ENCODE measurements at regions not wholly inside any gene's neighbourhood (a gene's known extent, or its start where the extent isn't known, plus 50 kb on each side); places are given as distances from the start of the nearest gene placed in this dataset.
"Not testable (repeated sequence)": the region's sequence is repeated elsewhere in the genome, so short reads cannot be mapped to it uniquely, and the experiment has no call there.

- H3K27ac ChIP-seq; H3K36me3 ChIP-seq (ENCODE audit: insufficient read depth); H3K79me2 ChIP-seq (ENCODE audit: insufficient read depth, low read depth); H3K4me2 ChIP-seq; H2AFZ ChIP-seq (ENCODE audit: low read depth); H3K9ac ChIP-seq; H3K4me1 ChIP-seq (ENCODE audit: low read depth, poor library complexity, severe bottlenecking); H3K4me3 ChIP-seq (IDR thresholded peaks at IDR 0.05; ENCODE audit: insufficient read depth, low read depth, low read length); H4K20me1 ChIP-seq (ENCODE audit: insufficient read depth); H3K27me3 ChIP-seq (ENCODE audit: insufficient read depth, low read depth): not testable (repeated sequence)
Observed at GRCh38 chr4:118535788-118536187, 149.4 kb upstream of the METTL14 start.

- not testable (repeated sequence) for H2AFZ ChIP-seq (ENCODE audit: low read depth); H3K79me2 ChIP-seq (ENCODE audit: insufficient read depth, low read depth); H3K4me3 ChIP-seq (IDR thresholded peaks at IDR 0.05; ENCODE audit: insufficient read depth, low read depth, low read length); H3K9ac ChIP-seq; H3K36me3 ChIP-seq (ENCODE audit: insufficient read depth); H4K20me1 ChIP-seq (ENCODE audit: insufficient read depth); H3K27ac ChIP-seq; H3K27me3 ChIP-seq (ENCODE audit: insufficient read depth, low read depth); H3K4me2 ChIP-seq; H3K4me1 ChIP-seq (ENCODE audit: low read depth, poor library complexity, severe bottlenecking)
Observed at GRCh38 chr4:118539412-118540077, 145.6 kb upstream of the METTL14 start.

- H3K27ac ChIP-seq; H3K27me3 ChIP-seq (ENCODE audit: insufficient read depth, low read depth); H3K4me3 ChIP-seq (IDR thresholded peaks at IDR 0.05; ENCODE audit: insufficient read depth, low read depth, low read length); H3K9ac ChIP-seq; H4K20me1 ChIP-seq (ENCODE audit: insufficient read depth); H3K4me2 ChIP-seq; H3K4me1 ChIP-seq (ENCODE audit: low read depth, poor library complexity, severe bottlenecking); H3K79me2 ChIP-seq (ENCODE audit: insufficient read depth, low read depth); H2AFZ ChIP-seq (ENCODE audit: low read depth); H3K36me3 ChIP-seq (ENCODE audit: insufficient read depth): not testable (repeated sequence)
Observed at GRCh38 chr4:118556576-118556975, 128.6 kb upstream of the METTL14 start.

- no peak overlapping the region for H3K9ac ChIP-seq
- no peaks in the 10 kb centered on the region for H4K20me1 ChIP-seq (ENCODE audit: insufficient read depth)
- H3K36me3 ChIP-seq (ENCODE audit: insufficient read depth): no peaks in the 10 kb centered on the region
- no peaks in the 10 kb centered on the region for H3K27me3 ChIP-seq (ENCODE audit: insufficient read depth, low read depth)
- no peak overlapping the region for H3K4me3 ChIP-seq (IDR thresholded peaks at IDR 0.05; ENCODE audit: insufficient read depth, low read depth, low read length)
- no peaks in the 10 kb centered on the region for H3K79me2 ChIP-seq (ENCODE audit: insufficient read depth, low read depth)
- no peaks in the 10 kb centered on the region for H3K4me1 ChIP-seq (ENCODE audit: low read depth, poor library complexity, severe bottlenecking)
- no peak overlapping the region for H3K27ac ChIP-seq
- no peak for TF ChIP-seq CTCF (conservative IDR thresholded peaks at IDR 0.05; ENCODE audit: low read depth, low read length)
- peak overlapping the region; percentile 23; the same call in 1 of the 2 replicates for H3K4me2 ChIP-seq
- peak overlapping the region; percentile 55 for H2AFZ ChIP-seq (ENCODE audit: low read depth)
Observed at GRCh38 chr4:118557298-118557851, 127.8 kb upstream of the METTL14 start.

- not testable (repeated sequence) for H3K79me2 ChIP-seq (ENCODE audit: insufficient read depth, low read depth); H2AFZ ChIP-seq (ENCODE audit: low read depth); H3K4me3 ChIP-seq (IDR thresholded peaks at IDR 0.05; ENCODE audit: insufficient read depth, low read depth, low read length); H3K27ac ChIP-seq; H3K4me2 ChIP-seq; H3K36me3 ChIP-seq (ENCODE audit: insufficient read depth); H3K4me1 ChIP-seq (ENCODE audit: low read depth, poor library complexity, severe bottlenecking); H4K20me1 ChIP-seq (ENCODE audit: insufficient read depth); H3K27me3 ChIP-seq (ENCODE audit: insufficient read depth, low read depth); H3K9ac ChIP-seq
Observed at GRCh38 chr4:118558188-118558587, 127.0 kb upstream of the METTL14 start.

GRCh38 chr4:118561559-118561958 lies 123.6 kb upstream of the METTL14 start:
- H3K9ac ChIP-seq; H2AFZ ChIP-seq (ENCODE audit: low read depth); H4K20me1 ChIP-seq (ENCODE audit: insufficient read depth); H3K27me3 ChIP-seq (ENCODE audit: insufficient read depth, low read depth); H3K4me1 ChIP-seq (ENCODE audit: low read depth, poor library complexity, severe bottlenecking); H3K79me2 ChIP-seq (ENCODE audit: insufficient read depth, low read depth); H3K4me2 ChIP-seq; H3K36me3 ChIP-seq (ENCODE audit: insufficient read depth); H3K27ac ChIP-seq; H3K4me3 ChIP-seq (IDR thresholded peaks at IDR 0.05; ENCODE audit: insufficient read depth, low read depth, low read length): not testable (repeated sequence)

- not testable (repeated sequence) for H3K4me3 ChIP-seq (IDR thresholded peaks at IDR 0.05; ENCODE audit: insufficient read depth, low read depth, low read length); H3K36me3 ChIP-seq (ENCODE audit: insufficient read depth); H3K27me3 ChIP-seq (ENCODE audit: insufficient read depth, low read depth); H3K79me2 ChIP-seq (ENCODE audit: insufficient read depth, low read depth); H3K4me2 ChIP-seq; H3K27ac ChIP-seq; H4K20me1 ChIP-seq (ENCODE audit: insufficient read depth); H2AFZ ChIP-seq (ENCODE audit: low read depth); H3K4me1 ChIP-seq (ENCODE audit: low read depth, poor library complexity, severe bottlenecking); H3K9ac ChIP-seq
Observed at GRCh38 chr4:118566003-118566513, 119.1 kb upstream of the METTL14 start.

- not testable (repeated sequence) for H3K4me1 ChIP-seq (ENCODE audit: low read depth, poor library complexity, severe bottlenecking); H3K36me3 ChIP-seq (ENCODE audit: insufficient read depth); H3K4me2 ChIP-seq; H3K79me2 ChIP-seq (ENCODE audit: insufficient read depth, low read depth); H3K27ac ChIP-seq; H4K20me1 ChIP-seq (ENCODE audit: insufficient read depth); H3K9ac ChIP-seq; H2AFZ ChIP-seq (ENCODE audit: low read depth); H3K4me3 ChIP-seq (IDR thresholded peaks at IDR 0.05; ENCODE audit: insufficient read depth, low read depth, low read length); H3K27me3 ChIP-seq (ENCODE audit: insufficient read depth, low read depth)
Observed at GRCh38 chr4:118572991-118573390, 112.2 kb upstream of the METTL14 start.

- not testable (repeated sequence) for H2AFZ ChIP-seq (ENCODE audit: low read depth); H3K36me3 ChIP-seq (ENCODE audit: insufficient read depth); H3K9ac ChIP-seq; H3K4me2 ChIP-seq; H3K27me3 ChIP-seq (ENCODE audit: insufficient read depth, low read depth); H3K4me1 ChIP-seq (ENCODE audit: low read depth, poor library complexity, severe bottlenecking); H3K79me2 ChIP-seq (ENCODE audit: insufficient read depth, low read depth); H4K20me1 ChIP-seq (ENCODE audit: insufficient read depth); H3K4me3 ChIP-seq (IDR thresholded peaks at IDR 0.05; ENCODE audit: insufficient read depth, low read depth, low read length); H3K27ac ChIP-seq
Observed at GRCh38 chr4:118574251-118574913, 110.8 kb upstream of the METTL14 start.
